ENCODE measurements at regions not wholly inside any gene's neighbourhood (a gene's known extent, or its start where the extent isn't known, plus 50 kb on each side); places are given as distances from the start of the nearest gene placed in this dataset.

- no peak for DNase-seq (ENCODE audit: low read depth in 2 of 2)
These were observed 751.8 kb downstream of the FGF9 start for GRCh38 chr13:22422712-22423111.

- DNase-seq (ENCODE audit: low read depth in 2 of 2) = no peak
These were observed 752.4 kb downstream of the FGF9 start for GRCh38 chr13:22423261-22423660.

GRCh38 chr13:22425087-22425486, 754.2 kb downstream of the FGF9 start:
- DNase-seq (ENCODE audit: low read depth in 2 of 2) = no peak

GRCh38 chr13:22427066-22427465, 753.7 kb upstream of the SGCG start:
- DNase-seq (ENCODE audit: low read depth in 2 of 2) = no peak

GRCh38 chr13:22427783-22428182, 753.0 kb upstream of the SGCG start:
- no peak for DNase-seq (ENCODE audit: low read depth in 2 of 2)

- DNase-seq (ENCODE audit: low read depth in 2 of 2) = no peak
These were observed 752.5 kb upstream of the SGCG start for GRCh38 chr13:22428188-22428828.

- DNase-seq (ENCODE audit: low read depth in 2 of 2) = no peak
These were observed 748.1 kb upstream of the SGCG start for GRCh38 chr13:22432690-22433089.

GRCh38 chr13:22447132-22447886, 733.5 kb upstream of the SGCG start:
- DNase-seq (ENCODE audit: low read depth in 2 of 2) = no peak

GRCh38 chr13:22449251-22449650, 731.5 kb upstream of the SGCG start:
- DNase-seq (ENCODE audit: low read depth in 2 of 2) = no peak

- no peak for DNase-seq (ENCODE audit: low read depth in 2 of 2)
These were observed 729.4 kb upstream of the SGCG start for GRCh38 chr13:22451327-22451741.

GRCh38 chr13:22454586-22454985, 726.2 kb upstream of the SGCG start:
- no peak for DNase-seq (ENCODE audit: low read depth in 2 of 2)

GRCh38 chr13:22455036-22455435, 725.7 kb upstream of the SGCG start:
- no peak for DNase-seq (ENCODE audit: low read depth in 2 of 2)

- no peak for DNase-seq (ENCODE audit: low read depth in 2 of 2)
These were observed 718.8 kb upstream of the SGCG start for GRCh38 chr13:22461854-22462490.

- no peak for DNase-seq (ENCODE audit: low read depth in 2 of 2)
These were observed 717.7 kb upstream of the SGCG start for GRCh38 chr13:22463089-22463488.

GRCh38 chr13:22468045-22468444, 712.7 kb upstream of the SGCG start:
- DNase-seq (ENCODE audit: low read depth in 2 of 2) = no peak

- no peak for DNase-seq (ENCODE audit: low read depth in 2 of 2)
These were observed 712.0 kb upstream of the SGCG start for GRCh38 chr13:22468824-22469223.

GRCh38 chr13:22469452-22469851, 711.3 kb upstream of the SGCG start:
- no peak for DNase-seq (ENCODE audit: low read depth in 2 of 2)

GRCh38 chr13:22470075-22470474, 710.7 kb upstream of the SGCG start:
- no peak for DNase-seq (ENCODE audit: low read depth in 2 of 2)

GRCh38 chr13:22482496-22483000, 698.2 kb upstream of the SGCG start:
- DNase-seq (ENCODE audit: low read depth in 2 of 2) = no peak

GRCh38 chr13:22483276-22483675, 697.5 kb upstream of the SGCG start:
- no peak for DNase-seq (ENCODE audit: low read depth in 2 of 2)

GRCh38 chr13:22486490-22486889, 694.3 kb upstream of the SGCG start:
- no peak for DNase-seq (ENCODE audit: low read depth in 2 of 2)

- DNase-seq (ENCODE audit: low read depth in 2 of 2) = no peak
These were observed 692.8 kb upstream of the SGCG start for GRCh38 chr13:22487932-22488331.

GRCh38 chr13:22489771-22490170, 691.0 kb upstream of the SGCG start:
- DNase-seq (ENCODE audit: low read depth in 2 of 2) = no peak
